HCT116 (cell line): ENCODE measurements at regions not wholly inside any gene's neighbourhood (a gene's known extent, or its start where the extent isn't known, plus 50 kb on each side); places are given as distances from the start of the nearest gene placed in this dataset.

Source experiments
- ATAC-seq: fragments of 200-7000 bp; cut with Tn5 transposase; 2 replicates; pipeline ENCODE4 v1.9.1; 2020; ENCODE audit warnings: mild to moderate bottlenecking, moderate library complexity
- BruUV-seq: library from RNA; stranded (reverse); fragments of 400-500 nt; replicated peaks from 2 replicates; lab custom pipeline; 2021; lab: Mats Ljungman, UMichigan
- CTCF ChIA-PET: fragments of 300-600 bp; sonication (Branson Sonifier 250); formaldehyde crosslinking; loops from one replicate; lab custom pipeline; 2021; ENCODE audit warnings: antibody characterized with exemption; lab: Charles Lee
- POLR2A ChIA-PET: fragments of 300-600, 350-600 bp; sonication (Branson Sonifier 250); formaldehyde crosslinking; loops from one replicate; lab custom pipeline; 2021; ENCODE audit warnings: antibody characterized with exemption; lab: Charles Lee
- RAD21 ChIA-PET, 2 experiments: fragments of 300-600 bp; sonication (Branson Sonifier 250); formaldehyde crosslinking; loops; one replicate each; lab custom pipeline; 2023; ENCODE audit warnings: low total read pairs in 2 of 2; ENCODE audit not compliant: uncharacterized antibody in 2 of 2, unreplicated experiment in 2 of 2, low non-redundant PET in 1 of 2; lab: Charles Lee
- DNase-seq: peaks from one replicate; pipeline ENCODE4 v3.0.0-alpha.2; 2010; ENCODE audit warnings: low read depth, low spot score
- H2AFZ ChIP-seq: fragments of 200-600 bp; shearing (Covaris generic), sonication (generic); 2 replicates; pipeline ENCODE4 v1.6.1; 2017; ENCODE audit warnings: low read depth, mixed run types, mixed read lengths, antibody characterized with exemption, low read length; ENCODE audit not compliant: poor library complexity, severe bottlenecking
- H3K27ac ChIP-seq: 2 replicates; pipeline ENCODE4 v1.5.1; 2012; ENCODE audit warnings: low read depth, low read length
- H3K27me3 ChIP-seq: fragments of 200-600 bp; sonication (generic); 2 replicates; pipeline ENCODE4 v1.6.1; 2016; ENCODE audit warnings: mixed run types, low read length, mixed read lengths; ENCODE audit not compliant: insufficient read depth
- H3K36me3 ChIP-seq, 2 experiments: fragments of 200-500 bp in 1 of 2; fragments of 200-600 bp in 1 of 2; sonication (Bioruptor generic) in 1 of 2; sonication (generic) in 1 of 2; 2 replicates each; pipeline versions ENCODE4 v1.5.1 to v1.6.1; 2014 to 2016; ENCODE audit warnings: low read length in 2 of 2, inconsistent platforms in 1 of 2, mixed read lengths in 1 of 2, mixed run types in 1 of 2; ENCODE audit not compliant: insufficient read depth in 2 of 2, control insufficient read depth in 1 of 2
- H3K4me1 ChIP-seq, 2 experiments: fragments of 200-600 bp in 1 of 2; sonication (generic) in 1 of 2; 2 replicates each; pipeline versions ENCODE4 v1.5.1 to v1.6.1; 2012 to 2017; ENCODE audit warnings: low read length in 2 of 2, inconsistent platforms in 1 of 2, mild to moderate bottlenecking in 1 of 2, mixed read lengths in 1 of 2, mixed run types in 1 of 2, moderate library complexity in 1 of 2; ENCODE audit not compliant: insufficient read depth in 2 of 2, control insufficient read depth in 1 of 2
- H3K4me2 ChIP-seq: fragments of 200-600 bp; sonication (generic); 2 replicates; pipeline ENCODE4 v1.6.1; 2017; ENCODE audit warnings: mixed run types, low read length, mixed read lengths
- H3K4me3 ChIP-seq, 2 experiments: fragments of 200-600 bp in 1 of 2; sonication (generic) in 1 of 2; replicated peaks in 1 of 2; 2 replicates each; pipeline ENCODE4 v1.5.1; 2011 to 2016; ENCODE audit warnings: low read length in 2 of 2, control low read depth in 1 of 2, low read depth in 1 of 2, mild to moderate bottlenecking in 1 of 2, mixed read lengths in 1 of 2, mixed run types in 1 of 2
- H3K79me2 ChIP-seq: fragments of 200-600 bp; sonication (generic); 2 replicates; pipeline ENCODE4 v1.6.1; 2017; ENCODE audit warnings: mild to moderate bottlenecking, mixed run types, low read length, moderate library complexity, mixed read lengths; ENCODE audit not compliant: insufficient read depth
- H3K9ac ChIP-seq: fragments of 200-600 bp; sonication (generic); 2 replicates; pipeline ENCODE4 v1.6.1; 2016; ENCODE audit warnings: low read length, mixed read lengths
- H3K9me2 ChIP-seq: fragments of 200-600 bp; sonication (generic), shearing (Covaris generic); 2 replicates; pipeline ENCODE4 v1.6.1; 2017; ENCODE audit warnings: mixed run types, mild to moderate bottlenecking, moderate library complexity; ENCODE audit not compliant: insufficient read depth
- H3K9me3 ChIP-seq, 2 experiments: fragments of 200-500 bp in 1 of 2; fragments of 200-600 bp in 1 of 2; sonication (Bioruptor generic) in 1 of 2; sonication (generic) in 1 of 2; 2 replicates each; pipeline ENCODE4 v1.6.1; 2014 to 2017; ENCODE audit warnings: low read length in 2 of 2, mixed read lengths in 2 of 2, inconsistent platforms in 1 of 2, low read depth in 1 of 2, mild to moderate bottlenecking in 1 of 2, mixed run types in 1 of 2, moderate library complexity in 1 of 2; ENCODE audit not compliant: control insufficient read depth in 1 of 2, insufficient read depth in 1 of 2
- H4K20me1 ChIP-seq: fragments of 200-600 bp; sonication (generic), shearing (Covaris generic); 2 replicates; pipeline ENCODE4 v1.6.1; 2017; ENCODE audit warnings: mixed run types, mild to moderate bottlenecking, moderate library complexity; ENCODE audit not compliant: insufficient read depth
- CBX3 ChIP-seq: IDR thresholded peaks from 2 replicates; pipeline ENCODE4 v1.6.1; 2012; ENCODE audit warnings: low read depth
- CEBPB ChIP-seq: IDR thresholded peaks from 2 replicates; pipeline ENCODE4 v1.6.1; 2012; ENCODE audit warnings: low read depth
- EZH2 ChIP-seq: fragments of 200-600 bp; sonication (generic); IDR thresholded peaks from 2 replicates; pipeline ENCODE4 v1.6.1; 2017; ENCODE audit warnings: antibody characterized with exemption, mixed run types
- FOSL1 ChIP-seq: IDR thresholded peaks from 2 replicates; pipeline ENCODE4 v1.6.1; 2012; ENCODE audit warnings: low read depth
- POLR2A ChIP-seq: IDR thresholded peaks from 2 replicates; pipeline ENCODE4 v1.7.0; 2011; ENCODE audit warnings: borderline replicate concordance; ENCODE audit not compliant: insufficient read depth, insufficient read length; ENCODE audit errors: extremely low read depth
- POLR2AphosphoS5 ChIP-seq: IDR thresholded peaks from 2 replicates; pipeline ENCODE4 v1.6.1; 2011; ENCODE audit warnings: mild to moderate bottlenecking, low read depth, low read length, moderate library complexity
- SIN3A ChIP-seq: IDR thresholded peaks from 2 replicates; pipeline ENCODE4 v1.6.1; 2012; ENCODE audit warnings: low read depth
- SP1 ChIP-seq: IDR thresholded peaks from 2 replicates; pipeline ENCODE4 v1.6.1; 2012; ENCODE audit warnings: low read depth
- SRF ChIP-seq: IDR thresholded peaks from 2 replicates; pipeline ENCODE4 v1.6.1; 2012; ENCODE audit warnings: low read depth
- YY1 ChIP-seq: IDR thresholded peaks from 2 replicates; pipeline ENCODE4 v1.6.1; 2011; ENCODE audit warnings: low read length, low read depth, moderate library complexity, mild to moderate bottlenecking; ENCODE audit not compliant: insufficient replicate concordance; ENCODE audit errors: extremely low read depth
- ZFX ChIP-seq: fragments of 450-650 bp; IDR thresholded peaks from 2 replicates; pipeline ENCODE4 v1.6.1; 2017
- ZNF274 ChIP-seq: fragments of 200-500 bp; sonication (Bioruptor generic); IDR thresholded peaks from 2 replicates; pipeline ENCODE4 v1.6.1; 2014; ENCODE audit warnings: mild to moderate bottlenecking, low read depth, low read length, inconsistent platforms
- intact Hi-C: fragments of 100-400 bp; cut with micrococcal nuclease; formaldehyde crosslinking; loops from 2 replicates; pipeline ENCODE4 v1.10.0; 2022
- TF ChIP-seq, protein P1 (sequence below): IDR thresholded peaks from 2 replicates; pipeline ENCODE4 v1.6.1; 2011; ENCODE audit warnings: mild to moderate bottlenecking, low read length, moderate library complexity; ENCODE audit not compliant: insufficient replicate concordance; ENCODE audit errors: extremely low read depth
- TF ChIP-seq, protein P2 (sequence below): IDR thresholded peaks from 2 replicates; pipeline ENCODE4 v1.6.1; 2012

DNA sequence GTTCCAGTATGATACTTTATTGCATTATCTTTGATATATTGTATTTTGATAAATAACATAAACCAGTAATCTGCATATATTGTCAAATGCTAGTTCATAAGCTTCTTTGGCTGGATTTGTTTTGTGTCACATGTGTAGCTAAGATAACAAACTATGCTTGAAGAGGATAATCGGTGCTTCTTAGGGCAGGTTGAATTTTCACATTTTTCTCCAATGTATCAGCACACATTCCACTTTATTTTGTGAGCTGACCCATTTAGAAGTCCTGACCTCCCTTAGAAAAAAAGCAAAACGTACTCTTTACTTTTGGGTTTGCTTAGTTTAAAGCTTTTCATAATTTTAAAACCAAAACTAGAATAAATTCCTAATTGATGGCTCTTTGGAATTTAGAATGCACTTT is 277.7 kb upstream of the DDHD1 start:
- no TSS peak for BruUV-seq
- Histone ChIP-seq H3K27ac (no peak overlapping the region), H3K4me2 (no peak overlapping the region), H3K4me3 (no peak overlapping the region), H3K27me3 (no peaks in the 10 kb centered on the region), H3K9ac (peak overlapping the region; percentile 0; the same call in 1 of the 2 replicates), H3K4me1 (peaks cover 9 to 24% of the 10 kb centered on the region in 2 experiments; a peak in 3 of 4 replicates), H2AFZ (no peak overlapping the region), H3K36me3 (no peaks in the 10 kb centered on the region; a peak in 1 of 4 replicates), H3K79me2 (no peaks in the 10 kb centered on the region), H3K9me3 (no peaks in the 10 kb centered on the region), H4K20me1 (no peaks in the 10 kb centered on the region), H3K9me2 (no peaks in the 10 kb centered on the region)
- ChIA-PET RAD21 (interaction anchor here in 1 of 2 experiments (1.4 kb wide), 1 partner anchor 107 kb away, joined by 3 read pairs; no protein-coding TSS in a partner anchor), POLR2A (no interaction called here), CTCF (interaction anchor here (2.8 to 3.8 kb wide), 2 partner anchors 107 to 917 kb away, joined by 10 to 16 read pairs; no protein-coding TSS in a partner anchor)
- DNase-seq, result no peak
- intact Hi-C loops, result loop anchor here (5.0 to 10.0 kb wide), 4 partner anchors 106 to 916 kb away; no protein-coding TSS in a partner anchor
- TF ChIP-seq FOSL1, result no peak
- TF ChIP-seq EZH2, result no peak
- no peak for TF ChIP-seq SRF
- no peak for TF ChIP-seq CEBPB
- TF ChIP-seq ZFX, result no peak
- TF ChIP-seq, protein P1, sequence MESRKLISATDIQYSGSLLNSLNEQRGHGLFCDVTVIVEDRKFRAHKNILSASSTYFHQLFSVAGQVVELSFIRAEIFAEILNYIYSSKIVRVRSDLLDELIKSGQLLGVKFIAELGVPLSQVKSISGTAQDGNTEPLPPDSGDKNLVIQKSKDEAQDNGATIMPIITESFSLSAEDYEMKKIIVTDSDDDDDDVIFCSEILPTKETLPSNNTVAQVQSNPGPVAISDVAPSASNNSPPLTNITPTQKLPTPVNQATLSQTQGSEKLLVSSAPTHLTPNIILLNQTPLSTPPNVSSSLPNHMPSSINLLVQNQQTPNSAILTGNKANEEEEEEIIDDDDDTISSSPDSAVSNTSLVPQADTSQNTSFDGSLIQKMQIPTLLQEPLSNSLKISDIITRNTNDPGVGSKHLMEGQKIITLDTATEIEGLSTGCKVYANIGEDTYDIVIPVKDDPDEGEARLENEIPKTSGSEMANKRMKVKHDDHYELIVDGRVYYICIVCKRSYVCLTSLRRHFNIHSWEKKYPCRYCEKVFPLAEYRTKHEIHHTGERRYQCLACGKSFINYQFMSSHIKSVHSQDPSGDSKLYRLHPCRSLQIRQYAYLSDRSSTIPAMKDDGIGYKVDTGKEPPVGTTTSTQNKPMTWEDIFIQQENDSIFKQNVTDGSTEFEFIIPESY, result no peak
- TF ChIP-seq POLR2AphosphoS5, result no peak
- TF ChIP-seq YY1, result no peak
- no peak for TF ChIP-seq ZNF274
- TF ChIP-seq CBX3, result no peak
- no peak for TF ChIP-seq SP1
- no peak for TF ChIP-seq SIN3A
- TF ChIP-seq, protein P2, sequence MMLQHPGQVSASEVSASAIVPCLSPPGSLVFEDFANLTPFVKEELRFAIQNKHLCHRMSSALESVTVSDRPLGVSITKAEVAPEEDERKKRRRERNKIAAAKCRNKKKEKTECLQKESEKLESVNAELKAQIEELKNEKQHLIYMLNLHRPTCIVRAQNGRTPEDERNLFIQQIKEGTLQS, result no peak
- no peak for TF ChIP-seq POLR2A
- no peak for ATAC-seq
